Gastroesophageal sphincter (tissue), 3 donors: ENCODE measurements at regions not wholly inside any gene's neighbourhood (a gene's known extent, or its start where the extent isn't known, plus 50 kb on each side); places are given as distances from the start of the nearest gene placed in this dataset.

ENCODE experiments used
- EP300 ChIP-seq: sonication (generic); formaldehyde crosslinking; IDR thresholded peaks from one replicate; pipeline ENCODE4 v1.6.1; 2017; ENCODE audit warnings: antibody characterized with exemption, mild to moderate bottlenecking
- POLR2A ChIP-seq, 2 donors: fragments of 450-650 bp; IDR thresholded peaks; one replicate each; pipeline ENCODE4 v1.6.1; 2017; ENCODE audit warnings: antibody characterized with exemption in 2 of 2, mild to moderate bottlenecking in 2 of 2, moderate library complexity in 1 of 2
- TF ChIP-seq, protein P1 (sequence below), 4 experiments: fragments of 200-600 bp in 2 of 4; fragments of 450-650 bp in 2 of 4; sonication (generic) in 1 of 4; IDR thresholded peaks; one replicate each; pipeline ENCODE4 v1.5.1; 2017 to 2019; ENCODE audit warnings: antibody characterized with exemption in 4 of 4, mild to moderate bottlenecking in 2 of 4, moderate library complexity in 2 of 4

DNA sequence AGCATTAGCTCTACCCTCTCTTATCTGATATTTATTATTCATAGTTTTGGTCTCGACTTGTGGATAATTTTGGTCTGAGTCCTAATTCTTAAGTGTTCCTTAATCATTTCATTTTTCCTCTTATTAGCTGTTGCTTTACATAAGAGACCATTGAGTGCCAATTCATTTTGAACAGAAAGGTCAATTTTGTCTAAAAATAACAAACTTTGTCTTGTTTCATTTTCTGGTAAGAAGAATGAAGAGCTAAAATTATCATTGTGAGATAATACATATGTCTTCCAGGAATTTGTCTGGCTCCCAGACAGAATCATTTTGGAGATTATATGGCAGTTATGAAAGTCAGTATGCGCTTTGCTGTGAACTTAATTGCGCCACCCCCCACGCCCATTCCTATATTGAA lies 1471.8 kb downstream of the PCDH7 start:
- no peak for TF ChIP-seq EP300
- TF ChIP-seq POLR2A (IDR thresholded peaks at IDR 0.05) = no peak
- TF ChIP-seq, protein P1, sequence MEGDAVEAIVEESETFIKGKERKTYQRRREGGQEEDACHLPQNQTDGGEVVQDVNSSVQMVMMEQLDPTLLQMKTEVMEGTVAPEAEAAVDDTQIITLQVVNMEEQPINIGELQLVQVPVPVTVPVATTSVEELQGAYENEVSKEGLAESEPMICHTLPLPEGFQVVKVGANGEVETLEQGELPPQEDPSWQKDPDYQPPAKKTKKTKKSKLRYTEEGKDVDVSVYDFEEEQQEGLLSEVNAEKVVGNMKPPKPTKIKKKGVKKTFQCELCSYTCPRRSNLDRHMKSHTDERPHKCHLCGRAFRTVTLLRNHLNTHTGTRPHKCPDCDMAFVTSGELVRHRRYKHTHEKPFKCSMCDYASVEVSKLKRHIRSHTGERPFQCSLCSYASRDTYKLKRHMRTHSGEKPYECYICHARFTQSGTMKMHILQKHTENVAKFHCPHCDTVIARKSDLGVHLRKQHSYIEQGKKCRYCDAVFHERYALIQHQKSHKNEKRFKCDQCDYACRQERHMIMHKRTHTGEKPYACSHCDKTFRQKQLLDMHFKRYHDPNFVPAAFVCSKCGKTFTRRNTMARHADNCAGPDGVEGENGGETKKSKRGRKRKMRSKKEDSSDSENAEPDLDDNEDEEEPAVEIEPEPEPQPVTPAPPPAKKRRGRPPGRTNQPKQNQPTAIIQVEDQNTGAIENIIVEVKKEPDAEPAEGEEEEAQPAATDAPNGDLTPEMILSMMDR (IDR thresholded peaks at IDR 0.05) = no peak
